Prostate gland (tissue), 2 donors: ENCODE measurements at regions not wholly inside any gene's neighbourhood (a gene's known extent, or its start where the extent isn't known, plus 50 kb on each side); places are given as distances from the start of the nearest gene placed in this dataset.

Experiments
- DNase-seq: peaks from one replicate; pipeline ENCODE4 v3.0.0-alpha.2; 2019; ENCODE audit warnings: low spot score
- H3K27ac ChIP-seq, 2 donors: fragments of 200-600 bp; sonication (generic); 2 replicates each; pipeline ENCODE4 v1.5.1; 2017 to 2019
- H3K27me3 ChIP-seq: fragments of 200-600 bp; sonication (generic); replicated peaks from 2 replicates; pipeline ENCODE4 v1.5.1; 2019; ENCODE audit not compliant: insufficient read depth
- H3K36me3 ChIP-seq, 2 donors: fragments of 200-600 bp; sonication (generic); 1 replicate in 1 of 2; 2 replicates in 1 of 2; pipeline versions ENCODE4 v1.5.1 to v1.8.1; 2017 to 2019
- H3K4me1 ChIP-seq: fragments of 200-600 bp; sonication (generic); replicated peaks from 2 replicates; pipeline ENCODE4 v1.5.1; 2019
- H3K4me3 ChIP-seq, 2 donors: fragments of 200-600 bp; sonication (generic); 2 replicates each; pipeline ENCODE4 v1.5.1; 2017 to 2019
- H3K9me3 ChIP-seq: fragments of 200-600 bp; sonication (generic); 2 replicates; pipeline ENCODE4 v1.5.1; 2017
- CTCF ChIP-seq, 4 experiments: fragments of 200-600 bp in 2 of 4; fragments of 450-650 bp in 2 of 4; sonication (generic) in 2 of 4; IDR thresholded peaks; 1 replicate in 3 of 4; 2 replicates in 1 of 4; pipeline ENCODE4 v1.5.1; 2016 to 2019; ENCODE audit warnings: antibody characterized with exemption in 4 of 4, mild to moderate bottlenecking in 2 of 4, moderate library complexity in 2 of 4
- POLR2A ChIP-seq: fragments of 450-650 bp; IDR thresholded peaks from one replicate; pipeline ENCODE4 v1.6.1; 2016; ENCODE audit warnings: antibody characterized with exemption, mild to moderate bottlenecking
- POLR2AphosphoS5 ChIP-seq: sonication (generic); formaldehyde crosslinking; IDR thresholded peaks from one replicate; pipeline ENCODE4 v1.6.1; 2017; ENCODE audit warnings: antibody characterized with exemption
- WGBS: methylation state at CpG from one replicate; pipeline ENCODE4 v1.1.5; 2018; 5-methylcytosine and 5-hydroxymethylcytosine counted together
- intact Hi-C: fragments of 100-400 bp; cut with DNase I; formaldehyde crosslinking; loops from one replicate; pipeline ENCODE4 v1.14.2; 2022

- Histone ChIP-seq H3K4me1 (no peaks in the 10 kb centered on the region), H3K27me3 (no peaks in the 10 kb centered on the region), H3K36me3 (no peaks in the 10 kb centered on the region), H3K4me3 (no peak overlapping the region), H3K9me3 (no peaks in the 10 kb centered on the region), H3K27ac (no peak overlapping the region)
- intact Hi-C loops = no loop called here
- WGBS = 8% methylated on average over 4 of the region's 4 CpGs
- no peak for DNase-seq
- TF ChIP-seq POLR2AphosphoS5 = no peak
- no peak for TF ChIP-seq POLR2A
- no peak for TF ChIP-seq CTCF (IDR thresholded peaks at IDR 0.05)
Measured at GRCh38 chr3:178260887-178261565, 275.2 kb upstream of the KCNMB2 start.

DNA sequence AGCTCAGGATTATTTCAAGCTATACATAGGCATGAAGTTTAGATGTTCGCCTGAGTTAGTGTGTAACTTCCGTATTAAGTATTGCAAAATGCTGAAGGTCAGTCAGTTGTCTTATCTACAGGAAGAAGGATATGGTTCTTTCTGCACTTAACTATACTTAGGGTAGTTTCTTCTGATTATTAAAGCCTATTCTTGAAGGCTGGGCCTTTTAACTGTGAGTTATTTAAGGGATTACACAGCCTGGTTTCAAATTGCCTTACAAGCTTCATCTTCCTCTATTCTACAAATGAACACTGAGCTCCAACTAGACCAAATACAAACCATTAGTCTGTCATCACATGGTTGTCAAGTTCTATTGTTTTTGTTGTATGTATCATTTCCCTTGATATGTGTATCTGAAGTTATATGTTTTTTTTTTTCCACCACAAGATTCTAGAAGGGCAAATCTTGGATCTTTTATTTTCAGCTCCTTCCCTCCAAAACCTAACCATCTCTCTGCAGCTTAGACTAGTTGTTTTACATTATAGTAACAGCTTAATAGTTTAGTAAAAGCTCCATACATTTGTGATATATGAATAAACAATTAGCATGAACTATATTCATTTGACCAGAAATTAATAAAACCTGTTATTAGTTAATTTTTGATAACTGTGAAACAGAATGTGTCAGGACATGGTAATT is 272.9 kb upstream of the KCNMB2 start:
- intact Hi-C loops = no loop called here
- H3K4me3 ChIP-seq = no peak overlapping the region
- no peaks in the 10 kb centered on the region for H3K27me3 ChIP-seq
- 84% methylated on average over 2 of the region's 2 CpGs for WGBS
- H3K9me3 ChIP-seq = no peaks in the 10 kb centered on the region
- H3K4me1 ChIP-seq = no peaks in the 10 kb centered on the region
- DNase-seq = no peak
- H3K36me3 ChIP-seq = no peaks in the 10 kb centered on the region
- TF ChIP-seq CTCF (IDR thresholded peaks at IDR 0.05) = no peak
- no peak for TF ChIP-seq POLR2AphosphoS5
- TF ChIP-seq POLR2A = no peak
- no peak overlapping the region for H3K27ac ChIP-seq

GRCh38 chr3:178267158-178267844 is 268.9 kb upstream of the KCNMB2 start:
- TF ChIP-seq CTCF (IDR thresholded peaks at IDR 0.05) = no peak
- no peak for TF ChIP-seq POLR2AphosphoS5
- no peak for TF ChIP-seq POLR2A
- no peak overlapping the region for H3K27ac ChIP-seq
- H3K36me3 ChIP-seq = no peaks in the 10 kb centered on the region
- 78% methylated on average over 1 of the region's 1 CpG for WGBS
- no peaks in the 10 kb centered on the region for H3K27me3 ChIP-seq
- no peaks in the 10 kb centered on the region for H3K4me1 ChIP-seq
- no peak for DNase-seq
- intact Hi-C loops = no loop called here
- H3K9me3 ChIP-seq = no peaks in the 10 kb centered on the region
- no peak overlapping the region for H3K4me3 ChIP-seq

DNA sequence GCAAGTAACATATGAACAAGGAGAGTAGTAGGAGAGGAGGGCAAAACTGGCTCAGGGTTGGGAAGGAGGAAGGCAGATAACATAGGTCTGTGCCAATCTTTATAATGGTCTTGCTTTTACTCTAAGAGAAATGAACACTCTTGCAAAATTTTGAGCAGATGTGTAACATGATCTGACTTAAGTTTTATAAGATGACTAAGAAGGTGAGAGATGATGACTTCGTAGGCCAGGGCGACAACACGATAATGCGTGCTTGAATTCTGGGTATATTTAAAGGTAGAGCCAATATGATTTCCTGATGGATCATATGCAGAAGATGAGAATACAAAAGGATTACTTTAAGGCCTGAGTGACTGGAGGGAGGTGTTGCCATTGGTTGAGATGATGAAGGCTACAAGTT is 265.4 kb upstream of the KCNMB2 start:
- no peak overlapping the region for H3K4me3 ChIP-seq
- H3K9me3 ChIP-seq = no peaks in the 10 kb centered on the region
- H3K27me3 ChIP-seq = no peaks in the 10 kb centered on the region
- no peaks in the 10 kb centered on the region for H3K36me3 ChIP-seq
- H3K4me1 ChIP-seq = no peaks in the 10 kb centered on the region
- intact Hi-C loops = no loop called here
- no peak for TF ChIP-seq POLR2AphosphoS5
- TF ChIP-seq CTCF (IDR thresholded peaks at IDR 0.05) = no peak
- TF ChIP-seq POLR2A = no peak
- no peak overlapping the region for H3K27ac ChIP-seq
- 96% methylated on average over 4 of the region's 4 CpGs for WGBS
- no peak for DNase-seq
